Panc1 (cell line): ENCODE measurements at regions not wholly inside any gene's neighbourhood (a gene's known extent, or its start where the extent isn't known, plus 50 kb on each side); places are given as distances from the start of the nearest gene placed in this dataset.

ENCODE experiments used
- CTCF ChIP-seq: fragments of 450-650 bp; IDR thresholded peaks from 2 replicates; pipeline ENCODE4 v1.5.1; 2017; ENCODE audit warnings: mild to moderate bottlenecking
- POLR2AphosphoS5 ChIP-seq: IDR thresholded peaks from 2 replicates; pipeline ENCODE4 v1.6.1; 2012; ENCODE audit warnings: mild to moderate bottlenecking, low read depth, low read length, moderate library complexity

- TF ChIP-seq CTCF: no peak
- TF ChIP-seq POLR2AphosphoS5: no peak
These were observed 105.8 kb downstream of the FAT4 start for GRCh38 chr4:125420526-125420925.
